Keratinocyte (primary cell): ENCODE measurements at regions not wholly inside any gene's neighbourhood (a gene's known extent, or its start where the extent isn't known, plus 50 kb on each side); places are given as distances from the start of the nearest gene placed in this dataset.

ENCODE experiments used
- EZH2 ChIP-seq: IDR thresholded peaks from one replicate; pipeline ENCODE4 v1.6.1; 2012; ENCODE audit warnings: inconsistent platforms, mild to moderate bottlenecking, low read length, moderate library complexity
- TF ChIP-seq, protein P1 (sequence below), 3 experiments: IDR thresholded peaks in 1 of 3; conservative IDR thresholded peaks in 1 of 3; optimal IDR thresholded peaks in 1 of 3; 2 replicates in 2 of 3; 3 replicates in 1 of 3; pipeline versions ENCODE3 to v1.5.1; 2011; ENCODE audit warnings: low read length in 3 of 3, mild to moderate bottlenecking in 3 of 3, moderate library complexity in 2 of 3, control low read depth in 1 of 3, inconsistent platforms in 1 of 3; ENCODE audit not compliant: insufficient read depth in 2 of 3; ENCODE audit errors: extremely low read depth in 1 of 3

DNA sequence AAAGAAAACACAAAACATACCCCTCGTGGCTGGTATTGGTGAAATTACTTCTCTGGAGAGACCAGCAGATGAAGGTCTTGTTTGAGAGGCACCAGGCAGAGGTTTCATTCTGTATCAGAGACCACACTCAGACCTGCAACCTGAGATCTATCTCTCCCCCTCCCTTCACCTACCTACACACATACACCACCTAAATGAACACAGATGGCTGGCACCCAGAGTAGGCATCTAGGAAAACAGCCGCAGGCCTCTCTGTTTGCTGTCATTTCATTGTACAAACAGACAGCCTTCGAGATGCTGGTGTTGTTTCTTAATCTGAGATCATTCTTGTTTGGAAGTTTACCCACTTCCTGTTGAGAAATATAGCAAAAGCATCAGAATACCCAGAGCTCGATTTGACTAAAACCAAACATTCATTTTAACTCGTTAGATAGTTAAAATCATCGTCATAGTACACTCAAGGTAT is 173.9 kb upstream of the SLC25A13 start:
- TF ChIP-seq, protein P1, sequence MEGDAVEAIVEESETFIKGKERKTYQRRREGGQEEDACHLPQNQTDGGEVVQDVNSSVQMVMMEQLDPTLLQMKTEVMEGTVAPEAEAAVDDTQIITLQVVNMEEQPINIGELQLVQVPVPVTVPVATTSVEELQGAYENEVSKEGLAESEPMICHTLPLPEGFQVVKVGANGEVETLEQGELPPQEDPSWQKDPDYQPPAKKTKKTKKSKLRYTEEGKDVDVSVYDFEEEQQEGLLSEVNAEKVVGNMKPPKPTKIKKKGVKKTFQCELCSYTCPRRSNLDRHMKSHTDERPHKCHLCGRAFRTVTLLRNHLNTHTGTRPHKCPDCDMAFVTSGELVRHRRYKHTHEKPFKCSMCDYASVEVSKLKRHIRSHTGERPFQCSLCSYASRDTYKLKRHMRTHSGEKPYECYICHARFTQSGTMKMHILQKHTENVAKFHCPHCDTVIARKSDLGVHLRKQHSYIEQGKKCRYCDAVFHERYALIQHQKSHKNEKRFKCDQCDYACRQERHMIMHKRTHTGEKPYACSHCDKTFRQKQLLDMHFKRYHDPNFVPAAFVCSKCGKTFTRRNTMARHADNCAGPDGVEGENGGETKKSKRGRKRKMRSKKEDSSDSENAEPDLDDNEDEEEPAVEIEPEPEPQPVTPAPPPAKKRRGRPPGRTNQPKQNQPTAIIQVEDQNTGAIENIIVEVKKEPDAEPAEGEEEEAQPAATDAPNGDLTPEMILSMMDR (optimal IDR thresholded peaks at IDR 0.05 in 1 of 3, IDR thresholded peaks at IDR 0.05 in 1 of 3, conservative IDR thresholded peaks at IDR 0.05 in 1 of 3; ENCODE audit: extremely low read depth in 1 of 3, insufficient read depth in 2 of 3, low read length in 3 of 3), result no peak
- no peak for TF ChIP-seq EZH2
